ENCODE measurements at regions not wholly inside any gene's neighbourhood (a gene's known extent, or its start where the extent isn't known, plus 50 kb on each side); places are given as distances from the start of the nearest gene placed in this dataset.

GRCh38 chr20:40956542-40957264 lies 71.9 kb upstream of the TOP1 start:
- H3K4me3 Mint-ChIP-seq, result no peak overlapping the region
- no peak for DNase-seq (ENCODE audit: low spot score in 2 of 2, unreplicated experiment in 2 of 2)
- peaks cover 10% of the 10 kb centered on the region for H3K9me3 Mint-ChIP-seq
- peaks cover 28% of the 10 kb centered on the region for H3K27me3 Mint-ChIP-seq (ENCODE audit: low read depth)
- H3K4me1 Mint-ChIP-seq, result no peaks in the 10 kb centered on the region
- no peaks in the 10 kb centered on the region for H3K36me3 Mint-ChIP-seq
- no peak overlapping the region for H3K27ac Mint-ChIP-seq
- no peak for TF ChIP-seq CTCF (IDR thresholded peaks at IDR 0.05; ENCODE audit: unreplicated experiment)

GRCh38 chr20:40957265-40957760 lies 71.3 kb upstream of the TOP1 start:
- no peak overlapping the region for H3K4me3 Mint-ChIP-seq
- no peak for DNase-seq (ENCODE audit: low spot score in 2 of 2, unreplicated experiment in 2 of 2)

GRCh38 chr20:40958598-40958997 lies 70.0 kb upstream of the TOP1 start:
- peaks cover 21% of the 10 kb centered on the region for H3K27me3 Mint-ChIP-seq (ENCODE audit: low read depth)
- no peaks in the 10 kb centered on the region for H3K4me1 Mint-ChIP-seq
- DNase-seq (ENCODE audit: low spot score in 2 of 2, unreplicated experiment in 2 of 2), result no peak
- H3K36me3 Mint-ChIP-seq, result no peaks in the 10 kb centered on the region
- no peak overlapping the region for H3K4me3 Mint-ChIP-seq
- no peak overlapping the region for H3K27ac Mint-ChIP-seq
- peaks cover 6% of the 10 kb centered on the region for H3K9me3 Mint-ChIP-seq
- TF ChIP-seq CTCF (IDR thresholded peaks at IDR 0.05; ENCODE audit: unreplicated experiment), result no peak

More at GRCh38 chr20:40957265-40957760, 71.3 kb upstream of the TOP1 start:
- H3K4me1 Mint-ChIP-seq, result no peaks in the 10 kb centered on the region
- peaks cover 10% of the 10 kb centered on the region for H3K9me3 Mint-ChIP-seq
- no peaks in the 10 kb centered on the region for H3K36me3 Mint-ChIP-seq
- TF ChIP-seq CTCF (IDR thresholded peaks at IDR 0.05; ENCODE audit: unreplicated experiment), result no peak
- H3K27me3 Mint-ChIP-seq (ENCODE audit: low read depth), result peaks cover 25% of the 10 kb centered on the region
- no peak overlapping the region for H3K27ac Mint-ChIP-seq

GRCh38 chr20:40959325-40960092 lies 69.1 kb upstream of the TOP1 start:
- TF ChIP-seq CTCF (IDR thresholded peaks at IDR 0.05; ENCODE audit: unreplicated experiment), result no peak
- Mint-ChIP-seq H3K27me3 (ENCODE audit: low read depth) (peaks cover 15% of the 10 kb centered on the region), H3K4me1 (no peaks in the 10 kb centered on the region), H3K36me3 (no peaks in the 10 kb centered on the region), H3K9me3 (peaks cover under 1% of the 10 kb centered on the region), H3K27ac (no peak overlapping the region), H3K4me3 (no peak overlapping the region)
- no peak for DNase-seq (ENCODE audit: low spot score in 2 of 2, unreplicated experiment in 2 of 2)

GRCh38 chr20:40960101-40960500 lies 68.5 kb upstream of the TOP1 start:
- Mint-ChIP-seq H3K4me3 (no peak overlapping the region), H3K9me3 (no peaks in the 10 kb centered on the region), H3K4me1 (no peaks in the 10 kb centered on the region), H3K27me3 (ENCODE audit: low read depth) (peaks cover 14% of the 10 kb centered on the region), H3K36me3 (no peaks in the 10 kb centered on the region), H3K27ac (no peak overlapping the region)
- no peak for TF ChIP-seq CTCF (IDR thresholded peaks at IDR 0.05; ENCODE audit: unreplicated experiment)
- DNase-seq (ENCODE audit: low spot score in 2 of 2, unreplicated experiment in 2 of 2), result no peak
